ENCODE measurements at regions not wholly inside any gene's neighbourhood (a gene's known extent, or its start where the extent isn't known, plus 50 kb on each side); places are given as distances from the start of the nearest gene placed in this dataset.

- TF ChIP-seq CTCF (IDR thresholded peaks at IDR 0.05; ENCODE audit: insufficient read depth, low read depth, low read length): no peak
- no peak for TF ChIP-seq EZH2 (IDR thresholded peaks at IDR 0.05; ENCODE audit: insufficient read depth, low read length)
These were observed 446.9 kb downstream of the DYNC2H1 start for GRCh38 chr11:103556171-103556570.
